NCI-H2227 (cell line): ENCODE measurements at regions not wholly inside any gene's neighbourhood (a gene's known extent, or its start where the extent isn't known, plus 50 kb on each side); places are given as distances from the start of the nearest gene placed in this dataset.
"Not testable (repeated sequence)": the region's sequence is repeated elsewhere in the genome, so short reads cannot be mapped to it uniquely, and the experiment has no call there.

Experiments
- DNase-seq: peaks from one replicate; lab custom pipeline; 2025; ENCODE audit not compliant: unreplicated experiment; lab: John Stamatoyannopoulos, UW

DNA sequence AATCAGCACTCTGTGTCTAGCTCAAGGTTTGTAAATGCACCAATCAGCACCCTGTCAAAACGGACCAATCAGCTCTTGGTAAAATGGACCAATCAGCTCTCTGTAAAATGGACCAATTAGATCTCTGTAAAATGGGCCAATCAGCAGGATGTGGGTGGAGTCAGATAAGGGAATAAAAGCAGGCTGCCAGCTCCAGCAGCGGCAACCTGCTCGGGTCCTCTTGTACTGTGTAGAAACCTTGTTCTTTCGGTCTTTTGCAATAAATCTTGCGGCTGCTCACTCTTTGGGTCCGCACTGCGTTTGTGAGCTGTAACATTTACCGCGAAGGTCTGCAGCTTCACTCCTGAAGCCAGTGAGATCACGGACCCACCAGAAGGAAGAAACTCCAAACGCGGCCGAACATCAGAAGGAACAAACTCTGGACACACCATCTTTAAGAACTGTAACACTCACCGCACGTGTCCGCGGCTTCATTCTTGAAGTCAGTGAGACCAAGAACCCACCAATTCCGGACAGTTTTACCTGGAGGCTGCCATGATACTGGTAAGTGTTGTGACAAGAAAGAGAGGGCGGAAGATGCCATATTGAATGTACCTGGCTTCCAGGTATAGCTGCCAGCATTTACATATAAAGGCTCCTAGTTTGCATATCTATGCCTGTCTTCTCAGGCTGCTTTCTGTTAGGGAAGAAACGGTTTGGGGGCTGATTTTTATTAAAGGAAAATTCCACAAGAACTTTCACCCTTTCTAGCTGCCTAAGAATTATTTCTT, 758.5 kb upstream of the CTNND2 start:
- DNase-seq: no peak

DNA sequence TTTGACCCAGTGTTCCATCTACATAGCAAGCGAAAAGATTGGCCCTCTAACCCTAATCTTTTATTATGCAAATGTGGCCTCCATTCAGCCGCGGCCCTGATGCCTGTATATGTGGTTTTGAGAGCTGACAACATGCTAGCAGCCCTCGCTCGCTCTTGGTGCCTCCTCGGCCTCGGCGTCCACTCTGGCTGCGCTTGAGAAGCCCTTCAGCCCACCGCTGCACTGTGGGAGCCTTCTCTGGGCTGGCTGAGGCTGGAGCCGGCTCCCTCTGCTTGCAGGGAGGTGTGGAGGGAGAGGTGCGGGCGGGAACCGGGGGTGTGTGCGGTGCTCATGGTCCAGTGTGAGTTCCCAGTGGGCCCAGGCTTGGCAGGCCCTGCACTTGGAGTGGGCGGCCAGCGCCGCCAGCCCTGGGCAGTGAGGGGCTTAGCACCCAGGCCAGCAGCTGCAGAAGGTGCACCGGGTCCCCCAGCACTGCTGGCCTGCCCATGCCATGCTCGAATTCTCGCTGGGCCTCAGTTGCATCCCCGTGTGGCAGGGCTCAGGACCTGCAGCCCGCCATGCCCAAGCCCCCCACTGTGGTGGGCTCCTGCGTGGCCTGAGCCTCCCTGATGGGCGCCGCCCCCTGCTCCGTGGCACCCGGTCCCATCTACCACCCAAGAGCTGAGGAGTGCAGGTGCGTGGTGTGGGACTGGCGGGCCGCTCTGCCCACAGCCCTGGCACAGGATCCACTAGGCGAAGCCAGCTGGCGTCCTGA, 757.5 kb upstream of the CTNND2 start:
- DNase-seq: no peak

DNA sequence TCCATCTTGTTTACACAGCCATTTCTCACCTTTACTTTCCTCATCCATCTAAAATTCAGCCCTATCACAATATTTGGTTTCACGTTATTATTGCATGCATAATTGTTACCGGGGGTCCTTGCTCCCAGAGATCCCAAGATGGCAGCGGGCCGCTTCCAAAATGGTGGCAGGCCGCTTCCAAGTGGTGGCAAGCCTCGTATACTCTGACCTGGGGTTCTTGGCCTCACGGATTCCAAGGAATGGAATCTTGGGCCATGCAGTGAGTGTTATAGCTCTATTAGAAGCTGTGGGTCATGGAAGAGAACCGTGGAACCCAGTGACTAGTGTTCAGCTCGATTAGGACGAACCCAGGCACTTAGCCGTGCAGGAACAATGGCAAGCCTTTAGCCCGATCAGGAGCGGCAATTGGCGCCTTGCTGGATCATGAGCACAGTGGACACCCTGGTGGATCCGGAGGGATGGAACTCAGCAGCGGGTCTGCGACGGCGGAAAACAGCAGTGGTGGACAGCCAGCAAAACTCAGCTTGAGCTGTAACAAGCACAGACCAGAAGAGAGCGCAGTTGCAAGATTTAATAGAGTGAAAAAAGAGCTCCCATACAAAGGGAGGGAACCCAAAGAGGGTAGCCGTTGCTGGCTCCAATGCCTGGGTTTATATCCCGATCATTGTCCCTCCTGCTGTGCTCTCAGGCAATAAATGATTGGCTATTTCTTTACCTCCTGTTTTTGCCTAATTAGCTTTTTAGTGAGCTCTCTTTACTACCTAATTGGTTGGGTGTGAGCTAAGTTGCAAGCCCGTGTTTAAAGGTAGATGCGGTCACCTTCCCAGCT, 756.2 kb upstream of the CTNND2 start:
- not testable (repeated sequence) for DNase-seq

DNA sequence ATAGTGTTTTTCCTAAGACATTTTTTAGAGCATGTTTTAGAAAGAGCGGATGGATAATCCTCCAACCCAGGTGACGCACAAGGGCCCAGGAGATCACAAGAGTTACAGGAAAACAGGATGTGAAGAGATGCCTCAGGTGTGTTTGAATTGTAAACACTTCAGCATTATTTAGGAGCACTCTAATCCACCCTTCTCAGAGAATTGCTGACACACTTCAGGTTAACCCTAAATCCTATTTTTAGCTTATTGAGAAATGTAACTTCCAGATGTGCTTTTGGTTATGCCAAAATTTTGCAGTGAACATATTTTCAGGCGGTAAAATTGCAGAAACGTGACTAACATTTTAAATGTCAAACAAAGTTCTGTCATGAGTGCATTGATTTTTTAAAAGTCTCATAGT, 755.4 kb upstream of the CTNND2 start:
- DNase-seq: no peak

DNA sequence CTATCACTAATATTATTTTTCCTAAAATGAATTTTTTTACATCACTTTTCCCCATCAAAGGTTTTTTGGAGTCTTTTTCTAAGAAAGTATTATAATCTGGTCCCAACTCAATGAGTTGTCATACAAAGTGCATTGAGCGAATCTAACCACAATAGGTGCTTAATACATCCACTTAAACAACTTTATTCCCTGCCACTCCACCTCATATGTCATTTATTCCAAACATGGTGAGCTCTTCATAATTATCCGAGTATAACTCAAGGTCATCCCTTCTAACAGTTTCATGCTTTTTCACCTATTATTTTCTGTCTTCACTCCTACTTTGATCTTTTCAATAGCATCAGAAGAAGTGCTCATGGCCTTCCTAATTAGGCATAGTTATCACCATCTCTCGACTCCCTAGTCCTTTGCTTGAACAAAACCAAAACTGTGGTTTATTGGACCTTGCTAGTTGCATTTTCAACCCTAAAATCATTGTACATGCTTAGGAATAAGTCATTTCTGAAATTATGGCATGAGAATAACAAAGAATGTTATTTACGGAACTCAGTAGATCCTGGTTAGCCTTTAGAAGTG, 754.7 kb upstream of the CTNND2 start:
- no peak for DNase-seq

DNA sequence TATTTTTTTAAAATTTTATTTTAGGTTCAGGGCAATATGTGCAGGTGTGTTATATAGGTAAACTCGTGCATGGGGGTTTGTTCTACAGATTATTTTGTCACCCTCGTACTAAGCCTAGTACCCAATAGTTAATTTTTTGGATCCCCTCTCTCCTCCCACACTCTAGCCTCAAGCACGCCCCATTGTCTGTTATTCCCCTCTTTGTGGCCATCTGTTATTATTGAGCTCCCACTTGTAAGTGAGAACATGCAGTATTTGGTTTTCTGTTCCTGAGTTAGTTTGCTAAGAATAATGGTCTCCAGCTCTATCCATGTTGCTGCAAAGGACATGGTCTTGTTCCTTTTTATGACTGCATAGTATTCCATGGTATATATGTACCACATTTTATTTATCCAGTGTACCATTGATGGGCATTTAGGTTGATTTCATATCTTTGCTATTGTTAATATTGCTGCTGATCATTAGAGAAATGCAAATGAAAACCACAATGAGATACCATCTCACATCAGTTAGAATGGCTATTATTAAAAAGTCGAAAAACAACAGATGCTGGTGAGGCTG, 753.7 kb upstream of the CTNND2 start:
- not testable (repeated sequence) for DNase-seq

DNA sequence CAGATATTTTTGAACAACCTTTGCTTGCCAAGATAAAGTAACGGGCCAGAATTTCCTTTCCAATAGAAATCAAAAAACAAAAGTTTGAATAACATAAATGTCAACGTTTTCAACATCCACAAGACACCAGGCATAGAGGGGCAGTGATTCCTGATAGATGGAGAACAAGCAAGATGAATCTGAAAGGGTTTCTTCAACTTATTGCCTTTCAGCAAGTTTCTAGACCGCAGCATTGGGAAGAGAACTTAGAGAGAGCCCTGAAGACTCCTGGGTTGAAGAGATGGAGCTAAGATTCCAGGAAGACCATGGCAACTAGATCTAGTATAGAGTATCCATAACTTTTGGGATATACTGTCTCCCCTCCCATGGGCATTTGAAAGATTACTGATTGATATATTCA, 751.4 kb upstream of the CTNND2 start:
- DNase-seq: no peak

DNA sequence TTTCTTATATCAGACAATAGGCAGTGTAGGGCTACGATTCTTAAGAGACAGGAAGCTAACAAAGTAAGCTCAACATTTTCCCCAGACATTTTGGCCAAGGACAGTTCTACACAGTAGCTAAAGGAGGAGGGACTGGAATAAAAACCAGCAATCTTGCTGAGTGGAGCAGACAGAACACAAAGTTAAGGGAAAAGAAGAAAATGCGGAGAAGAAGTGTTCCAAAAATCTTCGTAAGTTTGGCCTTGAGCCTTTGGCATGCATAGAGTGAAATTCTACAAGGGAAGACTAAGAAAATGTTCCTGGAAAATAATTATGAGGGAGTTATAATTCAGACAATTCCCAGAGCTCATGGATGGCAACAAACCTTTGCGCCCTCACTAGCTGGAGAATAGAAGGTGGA, 748.0 kb upstream of the CTNND2 start:
- no peak for DNase-seq

DNA sequence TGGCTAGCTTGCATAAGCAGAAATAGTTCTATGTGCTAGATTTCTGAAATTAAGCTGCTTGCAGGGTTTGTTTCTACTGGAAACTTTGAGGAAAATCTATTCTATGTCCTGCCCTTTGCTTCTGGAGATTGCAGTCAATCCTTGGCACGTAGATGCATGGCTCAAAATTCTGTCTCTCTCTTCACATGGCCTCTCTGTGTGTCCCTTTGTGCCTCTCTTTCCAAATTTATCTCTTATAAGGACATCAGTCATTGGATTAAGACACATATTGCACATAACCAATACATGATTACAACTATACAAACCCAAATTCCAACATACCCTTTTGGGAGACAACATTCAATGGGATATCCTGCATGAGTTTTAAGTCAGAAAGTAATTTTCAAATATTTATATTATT, 744.3 kb upstream of the CTNND2 start:
- no peak for DNase-seq

DNA sequence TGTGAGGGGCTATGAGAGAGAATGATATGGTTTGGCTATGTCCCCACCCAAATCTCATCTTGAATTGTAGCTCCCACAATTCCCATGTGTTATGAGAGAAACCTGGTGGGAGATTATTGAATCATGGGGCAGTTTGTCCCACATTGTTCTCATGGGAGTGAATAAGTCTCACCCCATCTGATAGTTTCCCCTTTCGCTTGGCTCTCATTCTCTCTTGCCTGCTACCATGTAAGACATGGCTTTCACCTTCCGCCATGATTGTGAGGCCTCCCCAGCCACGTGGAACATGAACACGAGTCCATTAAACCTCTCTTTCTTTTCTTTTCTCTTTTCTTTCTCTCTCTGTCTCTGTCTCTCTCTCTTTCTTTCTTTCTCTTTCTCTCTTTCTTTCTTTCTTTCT, 743.4 kb upstream of the CTNND2 start:
- DNase-seq: no peak

DNA sequence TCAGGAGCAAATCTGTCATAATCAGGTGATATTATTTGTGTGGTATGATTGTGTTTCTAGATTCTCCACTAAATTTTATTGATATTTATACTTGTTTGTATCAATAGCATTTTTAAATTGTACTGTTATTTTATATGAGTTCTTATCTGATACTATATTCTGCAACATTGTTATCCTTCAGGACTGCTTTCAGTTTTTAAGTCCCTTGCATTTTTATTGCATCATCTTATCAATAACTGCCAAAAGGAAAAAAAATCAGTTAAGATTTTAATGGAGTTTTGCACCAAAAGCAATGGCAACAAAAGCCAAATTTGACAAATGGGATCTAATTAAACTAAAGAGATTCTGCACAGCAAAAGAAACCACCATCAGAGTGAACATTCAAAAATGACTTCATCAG, 741.3 kb upstream of the CTNND2 start:
- DNase-seq: no peak

DNA sequence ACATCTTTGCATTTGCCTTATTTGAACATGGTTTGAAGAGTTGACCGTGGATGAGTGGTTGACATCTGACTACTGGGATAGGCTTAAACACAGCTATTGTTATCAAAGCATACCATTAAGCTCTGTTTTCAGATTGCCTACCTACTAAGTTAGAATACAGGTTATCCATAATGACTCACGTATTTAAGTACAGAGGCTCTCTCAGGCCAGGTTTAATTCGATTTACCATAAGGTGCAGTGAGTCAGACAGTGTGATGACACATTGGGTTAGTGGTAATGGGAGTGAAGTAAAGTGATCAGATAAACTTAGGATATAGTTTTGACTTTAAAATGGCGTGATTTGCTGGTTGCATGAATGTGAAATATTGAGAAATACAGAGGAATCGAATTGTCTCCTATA, 732.0 kb upstream of the CTNND2 start:
- DNase-seq: no peak

DNA sequence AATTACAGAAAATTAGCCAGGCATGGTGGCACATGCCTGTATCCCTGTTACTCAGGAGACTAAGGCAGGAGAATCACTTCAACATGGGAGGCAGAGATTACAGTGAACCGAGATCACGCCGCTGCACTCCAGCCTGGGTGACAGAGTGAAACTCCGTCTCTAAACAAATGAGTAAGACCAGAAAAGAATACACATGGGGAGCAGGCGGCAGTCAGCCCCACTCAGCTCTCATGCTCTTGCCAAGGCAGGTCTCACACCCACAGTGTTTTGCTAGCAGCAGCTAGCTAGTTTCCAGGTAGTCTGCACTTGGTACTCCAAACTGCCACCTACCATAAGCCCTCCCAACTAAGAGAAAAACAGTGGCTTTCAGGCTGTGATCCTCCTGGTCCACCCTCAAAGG, 722.3 kb upstream of the CTNND2 start:
- no peak for DNase-seq

DNA sequence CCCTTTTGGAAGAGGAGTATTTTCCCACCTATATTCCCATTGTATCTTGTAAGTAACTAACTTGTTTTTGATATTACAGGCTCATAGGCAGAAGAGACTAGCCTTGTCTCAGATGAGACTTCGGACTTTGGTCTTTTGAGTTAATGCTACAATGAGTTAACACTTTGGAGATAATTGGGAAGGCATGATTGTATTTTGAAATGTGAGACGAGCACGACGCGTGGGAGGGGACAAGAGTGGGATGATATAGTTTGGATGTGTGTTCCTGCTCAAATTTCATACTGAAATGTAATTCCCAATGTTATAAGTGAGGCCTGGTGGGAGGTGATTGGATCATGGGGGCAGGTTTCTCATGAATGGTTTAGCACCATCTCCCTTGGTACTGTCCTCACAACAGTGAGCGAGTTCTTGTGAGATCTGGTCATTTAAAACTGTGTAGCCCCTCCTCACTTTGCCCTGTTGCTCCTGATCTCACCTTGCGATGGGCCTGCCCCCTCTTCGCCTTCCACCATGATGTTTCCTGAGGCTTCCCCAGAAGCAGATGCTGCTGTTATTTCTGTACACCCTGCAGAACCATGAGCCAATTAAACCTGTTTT, 721.5 kb upstream of the CTNND2 start:
- no peak for DNase-seq

DNA sequence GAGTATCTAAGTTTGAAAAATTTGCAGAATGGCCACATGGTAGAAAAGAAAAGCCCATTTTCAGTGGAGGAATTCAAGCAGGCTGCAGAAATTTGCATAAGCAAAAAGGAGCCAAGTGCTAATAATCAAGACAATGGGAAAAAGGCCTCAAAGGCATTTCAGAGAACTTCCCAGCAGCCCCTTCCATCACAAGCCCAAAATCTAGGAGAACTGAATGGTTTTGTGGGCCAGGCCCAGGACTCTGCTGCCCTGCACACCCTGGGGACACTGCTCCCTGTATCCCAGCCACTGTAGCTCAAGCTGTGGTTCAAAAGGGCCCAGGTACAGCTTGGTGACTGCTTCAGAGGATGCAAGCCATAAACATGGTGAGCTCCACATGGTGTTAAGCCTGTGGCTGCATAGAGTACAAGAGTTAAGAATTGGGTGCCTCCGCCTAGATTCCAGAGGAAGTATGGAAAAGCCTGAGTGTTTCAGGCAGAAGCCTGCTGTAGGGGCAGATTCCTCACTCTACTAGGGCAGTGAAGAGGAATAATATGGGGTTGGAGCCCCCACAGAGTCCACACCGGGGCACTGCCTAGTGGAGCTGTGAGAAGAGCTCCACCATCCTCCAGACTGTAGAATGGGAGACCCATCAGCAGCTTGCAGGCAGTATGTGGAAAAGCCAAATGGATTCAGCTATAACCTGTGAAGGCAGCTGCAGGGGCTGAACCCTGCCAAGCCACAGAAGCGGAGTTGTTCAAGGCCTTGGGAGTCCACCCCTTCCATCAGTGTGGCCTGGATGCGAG, 720.7 kb upstream of the CTNND2 start:
- DNase-seq: no peak

DNA sequence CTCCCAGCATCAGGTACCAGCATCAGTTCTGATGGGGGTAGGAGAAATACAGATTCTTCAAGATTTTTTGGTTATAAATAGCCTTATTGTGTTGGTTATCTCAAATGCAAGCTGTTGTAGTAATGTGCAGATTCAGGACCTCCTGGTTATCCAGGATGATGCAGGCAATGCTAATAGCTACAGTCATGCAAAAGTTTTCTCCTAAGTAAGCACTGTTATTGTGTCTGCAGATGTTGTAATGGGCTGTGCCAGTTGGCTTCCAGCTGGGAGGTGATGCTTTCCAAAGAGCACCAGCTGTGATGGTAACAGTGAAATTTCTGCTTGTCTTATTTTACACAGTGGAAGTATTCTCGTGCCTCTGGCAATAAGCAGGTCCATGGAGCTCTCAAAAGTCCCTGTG, 719.2 kb upstream of the CTNND2 start:
- no peak for DNase-seq

DNA sequence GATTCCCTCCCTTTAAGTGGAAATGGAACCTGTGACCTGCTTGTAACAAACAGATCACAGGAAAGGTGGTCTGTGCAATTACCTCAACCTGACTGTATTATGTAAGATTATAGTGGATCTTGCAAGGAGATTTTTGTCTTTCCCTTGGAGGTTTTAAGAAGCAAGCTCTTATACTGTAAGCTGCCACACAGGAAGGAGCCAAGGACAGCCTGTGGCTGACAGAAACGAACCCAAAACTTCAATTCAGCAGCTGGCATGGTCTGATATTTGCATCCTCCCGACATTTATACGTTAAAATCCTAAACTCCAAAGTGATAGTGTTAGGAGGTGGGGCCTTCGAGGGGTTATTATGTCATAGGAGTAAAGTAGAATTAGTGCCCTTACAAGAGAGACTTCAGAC, 711.8 kb upstream of the CTNND2 start:
- no peak for DNase-seq

DNA sequence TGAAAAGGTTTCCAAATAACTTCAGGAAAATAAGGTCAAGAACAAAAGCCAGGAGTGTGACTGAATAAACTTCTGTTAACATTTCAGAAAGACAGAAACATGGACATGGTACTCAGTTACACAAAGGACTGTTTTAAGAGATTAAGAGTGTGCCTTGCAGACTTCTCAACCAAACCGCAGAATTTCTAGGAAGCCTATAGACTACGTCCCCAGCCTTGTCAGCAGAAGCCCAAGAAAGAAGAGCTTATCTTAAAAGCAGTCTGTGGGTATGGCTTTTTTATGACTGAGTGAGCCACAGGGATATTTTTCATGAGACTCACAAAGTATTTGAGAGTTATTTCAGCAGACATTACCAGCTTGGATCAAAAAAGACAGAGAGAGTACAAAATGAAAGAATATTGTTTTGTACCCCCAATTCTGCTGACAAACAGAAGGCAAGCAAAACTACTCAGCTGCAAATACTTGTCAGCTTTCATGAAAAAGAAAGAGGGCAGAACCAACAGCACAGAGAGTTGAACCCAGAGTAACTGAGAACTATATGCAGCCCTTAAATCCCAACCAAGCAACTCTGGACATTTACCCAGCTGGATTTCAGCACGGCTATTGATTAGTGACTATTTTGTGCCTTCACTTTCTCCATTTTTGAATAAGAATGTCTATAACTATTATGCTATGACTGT, 711.0 kb upstream of the CTNND2 start:
- DNase-seq: no peak

DNA sequence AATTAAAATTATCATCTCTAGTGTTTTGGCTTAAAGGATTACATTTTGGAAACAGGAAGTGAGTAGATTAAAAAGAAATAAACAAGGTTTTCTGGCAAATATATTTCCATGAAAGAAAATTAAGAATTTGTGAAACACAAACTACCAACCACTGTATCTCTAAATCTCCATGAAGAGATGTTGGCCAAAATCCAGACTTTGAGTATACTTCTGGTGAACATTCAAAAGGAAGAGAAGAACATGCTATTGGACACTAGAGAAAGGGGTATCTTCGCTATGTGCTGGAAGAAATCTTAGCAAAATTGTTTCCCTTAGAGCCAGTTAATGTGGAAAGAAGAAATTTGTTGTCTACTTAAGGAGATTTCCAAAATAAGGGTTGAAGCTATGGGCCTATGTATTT, 710.4 kb upstream of the CTNND2 start:
- no peak for DNase-seq
